ENCODE measurements at regions not wholly inside any gene's neighbourhood (a gene's known extent, or its start where the extent isn't known, plus 50 kb on each side); places are given as distances from the start of the nearest gene placed in this dataset.

DNA sequence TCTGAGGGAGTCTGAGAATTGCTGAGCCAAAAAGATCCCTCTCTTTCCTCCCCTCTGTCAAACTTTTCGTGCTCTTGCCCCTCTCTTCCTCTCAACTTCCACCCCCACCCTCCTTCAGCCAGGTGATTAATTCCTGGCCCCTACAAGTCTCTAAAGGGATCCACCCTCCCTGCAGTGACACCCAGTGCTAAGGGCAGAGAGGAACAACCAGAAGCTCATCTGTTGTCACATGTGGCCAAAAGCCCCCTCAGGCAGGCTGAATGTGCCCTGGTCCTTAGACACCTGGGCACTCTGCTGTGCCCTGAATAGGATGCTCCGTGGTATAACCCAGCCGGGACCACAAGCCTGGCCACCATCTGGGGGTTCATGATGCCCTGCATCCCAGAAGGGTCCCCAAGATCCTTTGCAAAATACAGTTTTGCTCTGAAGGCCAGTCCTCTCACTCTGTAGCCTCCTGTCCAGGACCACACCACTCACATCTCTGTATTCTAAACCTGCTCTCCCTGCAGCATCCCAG, 234.4 kb downstream of the BCL11A start:
- H3K27me3 ChIP-seq (ENCODE audit: insufficient read depth, poor library complexity, severe bottlenecking), result no peaks in the 10 kb centered on the region
- no peak for DNase-seq (ENCODE audit: low read depth in 1 of 2, low spot score in 1 of 2)
- no peak overlapping the region for H3K4me3 ChIP-seq (replicated peaks; ENCODE audit: insufficient read depth, low read length)
- H3K27ac ChIP-seq (replicated peaks), result no peak overlapping the region
- no peak for TF ChIP-seq POLR2AphosphoS5 (IDR thresholded peaks at IDR 0.05; ENCODE audit: low read depth)
- TF ChIP-seq, protein P1, sequence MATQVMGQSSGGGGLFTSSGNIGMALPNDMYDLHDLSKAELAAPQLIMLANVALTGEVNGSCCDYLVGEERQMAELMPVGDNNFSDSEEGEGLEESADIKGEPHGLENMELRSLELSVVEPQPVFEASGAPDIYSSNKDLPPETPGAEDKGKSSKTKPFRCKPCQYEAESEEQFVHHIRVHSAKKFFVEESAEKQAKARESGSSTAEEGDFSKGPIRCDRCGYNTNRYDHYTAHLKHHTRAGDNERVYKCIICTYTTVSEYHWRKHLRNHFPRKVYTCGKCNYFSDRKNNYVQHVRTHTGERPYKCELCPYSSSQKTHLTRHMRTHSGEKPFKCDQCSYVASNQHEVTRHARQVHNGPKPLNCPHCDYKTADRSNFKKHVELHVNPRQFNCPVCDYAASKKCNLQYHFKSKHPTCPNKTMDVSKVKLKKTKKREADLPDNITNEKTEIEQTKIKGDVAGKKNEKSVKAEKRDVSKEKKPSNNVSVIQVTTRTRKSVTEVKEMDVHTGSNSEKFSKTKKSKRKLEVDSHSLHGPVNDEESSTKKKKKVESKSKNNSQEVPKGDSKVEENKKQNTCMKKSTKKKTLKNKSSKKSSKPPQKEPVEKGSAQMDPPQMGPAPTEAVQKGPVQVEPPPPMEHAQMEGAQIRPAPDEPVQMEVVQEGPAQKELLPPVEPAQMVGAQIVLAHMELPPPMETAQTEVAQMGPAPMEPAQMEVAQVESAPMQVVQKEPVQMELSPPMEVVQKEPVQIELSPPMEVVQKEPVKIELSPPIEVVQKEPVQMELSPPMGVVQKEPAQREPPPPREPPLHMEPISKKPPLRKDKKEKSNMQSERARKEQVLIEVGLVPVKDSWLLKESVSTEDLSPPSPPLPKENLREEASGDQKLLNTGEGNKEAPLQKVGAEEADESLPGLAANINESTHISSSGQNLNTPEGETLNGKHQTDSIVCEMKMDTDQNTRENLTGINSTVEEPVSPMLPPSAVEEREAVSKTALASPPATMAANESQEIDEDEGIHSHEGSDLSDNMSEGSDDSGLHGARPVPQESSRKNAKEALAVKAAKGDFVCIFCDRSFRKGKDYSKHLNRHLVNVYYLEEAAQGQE (IDR thresholded peaks at IDR 0.05; ENCODE audit: insufficient replicate concordance, low read depth), result no peak
- TF ChIP-seq GABPA (IDR thresholded peaks at IDR 0.05; ENCODE audit: low read depth), result no peak
- TF ChIP-seq, protein P2, sequence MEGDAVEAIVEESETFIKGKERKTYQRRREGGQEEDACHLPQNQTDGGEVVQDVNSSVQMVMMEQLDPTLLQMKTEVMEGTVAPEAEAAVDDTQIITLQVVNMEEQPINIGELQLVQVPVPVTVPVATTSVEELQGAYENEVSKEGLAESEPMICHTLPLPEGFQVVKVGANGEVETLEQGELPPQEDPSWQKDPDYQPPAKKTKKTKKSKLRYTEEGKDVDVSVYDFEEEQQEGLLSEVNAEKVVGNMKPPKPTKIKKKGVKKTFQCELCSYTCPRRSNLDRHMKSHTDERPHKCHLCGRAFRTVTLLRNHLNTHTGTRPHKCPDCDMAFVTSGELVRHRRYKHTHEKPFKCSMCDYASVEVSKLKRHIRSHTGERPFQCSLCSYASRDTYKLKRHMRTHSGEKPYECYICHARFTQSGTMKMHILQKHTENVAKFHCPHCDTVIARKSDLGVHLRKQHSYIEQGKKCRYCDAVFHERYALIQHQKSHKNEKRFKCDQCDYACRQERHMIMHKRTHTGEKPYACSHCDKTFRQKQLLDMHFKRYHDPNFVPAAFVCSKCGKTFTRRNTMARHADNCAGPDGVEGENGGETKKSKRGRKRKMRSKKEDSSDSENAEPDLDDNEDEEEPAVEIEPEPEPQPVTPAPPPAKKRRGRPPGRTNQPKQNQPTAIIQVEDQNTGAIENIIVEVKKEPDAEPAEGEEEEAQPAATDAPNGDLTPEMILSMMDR (IDR thresholded peaks at IDR 0.05; ENCODE audit: insufficient read depth, low read length), result no peak
- TF ChIP-seq SPI1 (IDR thresholded peaks at IDR 0.05; ENCODE audit: borderline replicate concordance, low read depth), result no peak

DNA sequence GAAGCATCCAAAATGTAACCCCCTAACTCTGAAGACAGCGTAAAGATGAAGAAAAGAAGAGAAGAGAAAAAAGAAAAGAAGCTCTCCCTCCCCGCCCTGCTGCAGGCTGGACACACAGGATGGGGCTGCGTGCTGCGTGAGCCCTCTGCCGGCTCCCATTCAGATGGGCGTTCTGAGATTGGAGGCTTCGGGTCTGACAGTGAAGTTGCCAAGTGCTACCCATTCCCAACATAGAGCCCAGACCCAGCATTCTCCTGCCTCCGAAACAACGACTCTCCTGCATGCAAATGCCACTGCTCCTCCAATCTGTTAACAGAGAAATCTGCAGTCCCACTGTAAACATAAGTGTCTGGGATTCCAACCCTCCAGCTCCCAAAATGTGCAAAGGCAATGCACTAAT, 234.9 kb downstream of the BCL11A start:
- no peak overlapping the region for H3K4me3 ChIP-seq (replicated peaks; ENCODE audit: insufficient read depth, low read length)
- no peaks in the 10 kb centered on the region for H3K27me3 ChIP-seq (ENCODE audit: insufficient read depth, poor library complexity, severe bottlenecking)
- no peak for DNase-seq (ENCODE audit: low read depth in 1 of 2, low spot score in 1 of 2)
- H3K27ac ChIP-seq (replicated peaks), result no peak overlapping the region
- TF ChIP-seq, protein P2 (IDR thresholded peaks at IDR 0.05; ENCODE audit: insufficient read depth, low read length), result no peak
- TF ChIP-seq, protein P1 (IDR thresholded peaks at IDR 0.05; ENCODE audit: insufficient replicate concordance, low read depth), result no peak
- TF ChIP-seq GABPA (IDR thresholded peaks at IDR 0.05; ENCODE audit: low read depth) (no peak), SPI1 (IDR thresholded peaks at IDR 0.05; ENCODE audit: borderline replicate concordance, low read depth) (no peak), POLR2AphosphoS5 (IDR thresholded peaks at IDR 0.05; ENCODE audit: low read depth) (no peak)

DNA sequence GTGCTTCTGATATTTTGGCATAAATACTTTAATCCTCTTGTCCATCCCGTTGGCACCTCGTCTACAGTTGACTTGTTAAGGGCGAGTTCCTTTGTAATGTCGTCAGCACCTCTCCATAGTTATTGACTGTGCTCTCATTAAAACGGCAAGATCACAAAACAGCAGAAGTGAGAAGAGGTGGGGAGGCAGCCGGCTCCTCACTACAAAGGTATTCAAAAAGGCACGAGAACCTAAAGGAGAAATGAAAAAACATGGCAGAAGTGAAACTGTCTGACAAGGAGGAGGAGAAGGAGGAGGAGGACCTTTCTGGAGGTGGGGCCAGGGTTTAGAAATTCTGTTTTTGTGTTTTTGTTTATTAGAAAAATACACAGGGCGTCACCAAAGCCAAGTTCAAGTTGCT, 235.6 kb downstream of the BCL11A start:
- Histone ChIP-seq H3K27ac (replicated peaks) (no peak overlapping the region), H3K4me3 (replicated peaks; ENCODE audit: insufficient read depth, low read length) (no peak overlapping the region), H3K27me3 (ENCODE audit: insufficient read depth, poor library complexity, severe bottlenecking) (no peaks in the 10 kb centered on the region)
- TF ChIP-seq POLR2AphosphoS5 (IDR thresholded peaks at IDR 0.05; ENCODE audit: low read depth), result no peak
- TF ChIP-seq, protein P1 (IDR thresholded peaks at IDR 0.05; ENCODE audit: insufficient replicate concordance, low read depth), result no peak
- no peak for DNase-seq (ENCODE audit: low read depth in 1 of 2, low spot score in 1 of 2)

Measured in HL-60 (cell line).